8988T (cell line): ENCODE measurements at regions not wholly inside any gene's neighbourhood (a gene's known extent, or its start where the extent isn't known, plus 50 kb on each side); places are given as distances from the start of the nearest gene placed in this dataset.
"Not testable (repeated sequence)": the region's sequence is repeated elsewhere in the genome, so short reads cannot be mapped to it uniquely, and the experiment has no call there.

Source experiments
- DNase-seq: peaks from one replicate; pipeline ENCODE4 v3.0.0; 2011

DNA sequence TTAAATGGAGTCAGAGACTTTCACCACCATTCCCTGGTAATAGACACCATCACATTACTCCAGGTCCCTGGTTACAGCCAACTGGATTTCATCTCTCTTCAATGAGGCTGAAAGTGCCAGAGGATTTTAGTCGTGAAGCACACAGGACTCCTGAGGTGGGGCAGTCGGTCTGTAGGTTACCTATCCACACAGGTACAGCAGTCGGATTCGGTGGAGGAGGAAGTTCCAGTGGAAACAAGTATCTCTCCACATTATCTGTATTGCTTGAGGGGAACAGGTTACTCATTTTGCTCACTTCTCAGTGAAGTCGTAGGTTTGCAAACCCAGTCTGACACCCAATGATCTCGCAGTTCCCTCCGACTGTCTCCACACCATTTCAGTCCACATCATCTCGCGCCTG is 82.3 kb upstream of the TMEM45B start:
- no peak for DNase-seq

DNA sequence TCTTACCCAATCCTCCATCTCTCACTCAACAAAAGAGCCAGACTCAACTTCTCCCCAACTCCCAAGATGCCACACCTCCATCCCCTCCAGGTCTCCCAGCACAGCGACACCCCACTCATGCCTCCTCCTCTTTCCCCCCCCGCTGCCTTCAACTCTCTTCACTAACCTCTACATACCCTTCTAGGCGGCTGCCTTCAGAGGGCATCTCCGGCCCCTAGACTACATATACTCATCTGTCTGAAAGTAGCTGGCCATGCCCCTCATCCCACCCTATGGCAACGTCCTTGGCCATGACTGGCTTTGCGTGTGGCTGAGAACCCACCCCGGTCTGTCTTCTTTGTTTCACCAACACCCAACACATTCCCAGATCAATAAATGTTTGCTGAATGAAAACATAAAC is 81.7 kb upstream of the TMEM45B start:
- DNase-seq, result no peak

DNA sequence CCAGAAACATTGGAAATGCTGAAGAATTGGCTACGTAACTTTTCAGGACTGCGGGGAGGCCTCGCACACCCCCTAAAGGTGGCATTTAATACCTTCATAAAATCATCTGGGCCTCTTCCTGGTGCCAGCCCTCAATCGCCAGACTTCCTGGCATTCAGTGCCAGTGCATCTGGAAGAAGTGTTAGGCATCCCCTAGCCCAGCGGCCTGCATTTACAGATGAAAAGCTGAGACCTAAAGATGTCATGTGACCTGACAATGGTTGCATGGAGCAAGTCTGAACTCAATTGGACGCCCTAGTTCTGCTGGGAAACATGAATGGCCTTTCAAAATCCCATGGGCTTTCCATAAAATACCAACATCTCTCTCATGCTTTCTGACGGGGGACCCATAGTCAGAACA is 81.0 kb upstream of the TMEM45B start:
- no peak for DNase-seq

DNA sequence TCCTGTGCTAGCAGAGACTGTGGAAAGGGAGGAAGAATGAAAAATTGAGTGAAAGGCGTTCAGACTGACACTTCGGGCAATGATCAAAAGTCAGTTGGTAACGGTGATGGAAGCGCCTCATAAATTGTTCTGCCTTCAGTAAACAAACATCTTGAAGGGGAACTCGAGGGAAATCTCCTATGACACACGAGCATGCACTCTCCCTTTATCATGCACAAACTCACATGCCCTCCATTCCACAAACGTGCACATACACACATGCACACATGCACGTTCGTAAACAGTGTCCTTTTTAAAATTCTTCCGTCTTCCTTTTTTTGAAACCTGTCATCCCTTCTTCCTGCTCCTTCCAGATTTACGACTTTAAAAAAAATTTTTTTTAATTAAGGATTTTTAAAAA is 77.8 kb upstream of the TMEM45B start:
- DNase-seq, result no peak

DNA sequence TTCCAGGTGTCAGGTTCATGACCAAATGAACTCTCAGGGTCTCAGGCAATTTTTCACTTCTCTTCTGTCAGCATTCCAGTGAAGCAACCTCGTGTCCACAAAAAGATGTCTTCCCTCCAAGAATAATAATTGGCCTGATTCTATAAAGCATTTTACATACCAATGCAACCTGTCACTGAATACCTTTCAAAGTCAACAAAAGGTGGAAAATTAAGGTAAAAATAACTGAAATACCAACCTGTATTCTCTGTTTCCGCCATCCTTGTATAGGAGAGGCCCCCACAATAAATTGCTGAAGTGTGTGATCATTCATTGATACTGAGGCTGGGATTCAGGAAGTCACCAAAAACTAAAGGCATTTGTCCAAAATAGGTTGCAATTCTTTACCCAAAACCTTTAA is 77.4 kb upstream of the TMEM45B start:
- DNase-seq, result no peak

DNA sequence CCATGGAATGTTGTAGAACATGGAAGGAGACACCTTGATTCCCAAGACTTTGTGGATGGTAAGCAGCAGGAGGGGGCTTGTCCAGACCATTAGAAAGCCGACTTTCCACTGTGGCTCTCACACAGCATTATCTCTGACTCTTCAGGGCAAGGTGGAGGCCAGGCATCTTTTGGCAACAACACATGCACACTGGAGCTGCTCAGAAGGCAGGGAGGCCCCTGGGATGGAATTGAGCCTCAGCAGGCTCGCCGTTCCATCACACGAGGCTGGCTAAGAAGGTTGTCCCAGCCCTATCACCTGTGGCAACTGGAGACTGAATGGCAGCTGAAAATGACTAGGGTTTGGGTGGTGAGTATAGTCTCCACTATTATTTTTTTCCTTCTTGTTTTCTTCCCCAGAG is 76.3 kb upstream of the TMEM45B start:
- DNase-seq, result no peak

DNA sequence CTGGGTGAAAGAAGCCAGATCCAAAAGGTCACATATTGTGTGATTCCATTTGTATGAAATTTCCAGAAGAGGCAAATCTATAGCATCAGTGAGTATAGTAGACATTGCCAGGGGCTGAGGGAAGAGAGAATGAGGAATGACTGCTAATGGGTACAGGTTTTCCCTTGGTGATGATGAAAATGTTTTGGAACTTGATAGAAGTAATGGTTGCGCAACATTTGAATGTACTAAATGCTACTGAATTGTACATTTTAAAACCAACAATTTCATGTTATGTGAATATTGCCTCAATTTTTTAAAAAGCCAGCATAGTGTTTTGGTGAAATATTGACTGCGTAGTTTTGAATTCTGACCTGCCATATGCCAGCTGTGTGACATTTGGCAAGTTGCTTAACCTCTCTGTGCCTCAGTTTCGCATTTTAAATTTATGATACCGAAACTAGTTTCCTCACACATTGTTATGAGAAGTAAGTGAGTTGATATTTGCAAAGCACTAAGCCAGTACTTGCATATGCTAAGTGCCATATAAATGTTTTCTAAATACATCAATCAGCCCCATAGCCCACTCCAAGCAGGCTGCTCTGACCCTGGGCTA is 75.4 kb upstream of the TMEM45B start:
- DNase-seq, result no peak

DNA sequence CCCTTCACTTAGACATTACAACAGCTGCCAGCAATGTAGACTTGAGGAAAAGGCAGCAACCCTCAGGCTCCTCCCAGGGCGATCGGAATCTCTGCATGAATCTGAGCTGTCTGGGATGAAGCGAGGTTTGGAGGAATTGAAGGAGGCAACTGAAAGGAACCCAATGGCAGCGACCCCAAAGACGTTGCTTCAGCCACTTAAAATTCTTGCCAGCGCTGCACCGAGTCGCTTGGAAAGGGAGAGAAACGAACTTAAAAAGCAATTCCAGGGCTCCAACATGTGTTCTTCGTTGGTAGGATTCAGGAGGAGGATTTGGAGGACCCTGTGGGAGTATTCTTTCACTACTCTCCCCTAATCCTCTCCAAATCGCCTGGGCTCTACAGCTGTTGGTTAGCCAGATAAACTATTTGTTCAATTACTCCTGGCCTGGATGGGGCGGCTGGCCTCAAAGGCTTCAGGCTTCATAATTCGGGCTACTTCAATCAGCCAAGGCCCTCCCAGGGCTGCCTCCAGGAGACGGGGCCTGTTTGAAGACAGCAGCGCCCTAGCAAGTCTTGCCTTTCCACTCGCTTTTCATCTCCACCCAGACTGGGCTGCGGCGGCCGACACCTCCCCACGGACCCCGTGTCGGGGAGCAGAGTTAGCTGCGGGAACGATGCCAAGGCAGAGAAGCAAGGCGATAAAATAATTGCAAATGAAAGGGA is 72.4 kb upstream of the TMEM45B start:
- DNase-seq, result no peak

DNA sequence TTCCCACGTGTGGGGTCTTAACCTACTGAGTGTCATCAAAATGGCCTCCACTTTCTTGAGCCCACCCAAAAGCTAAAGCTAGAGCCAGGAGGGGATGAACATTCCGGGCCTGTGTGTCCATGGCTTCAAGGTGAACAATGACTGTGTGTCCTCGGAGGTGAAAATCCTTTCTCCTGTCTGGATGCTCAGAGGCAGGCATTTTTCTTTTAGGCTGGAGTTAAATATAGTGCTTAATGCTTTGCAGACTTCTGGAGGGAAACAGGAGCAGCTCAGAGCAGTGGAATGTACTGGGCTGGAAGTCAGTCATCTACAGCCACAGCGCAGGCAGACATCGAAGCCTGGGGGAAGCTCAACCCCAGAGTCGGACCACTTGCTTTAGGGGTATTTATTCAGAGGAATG is 68.6 kb upstream of the TMEM45B start:
- no peak for DNase-seq

DNA sequence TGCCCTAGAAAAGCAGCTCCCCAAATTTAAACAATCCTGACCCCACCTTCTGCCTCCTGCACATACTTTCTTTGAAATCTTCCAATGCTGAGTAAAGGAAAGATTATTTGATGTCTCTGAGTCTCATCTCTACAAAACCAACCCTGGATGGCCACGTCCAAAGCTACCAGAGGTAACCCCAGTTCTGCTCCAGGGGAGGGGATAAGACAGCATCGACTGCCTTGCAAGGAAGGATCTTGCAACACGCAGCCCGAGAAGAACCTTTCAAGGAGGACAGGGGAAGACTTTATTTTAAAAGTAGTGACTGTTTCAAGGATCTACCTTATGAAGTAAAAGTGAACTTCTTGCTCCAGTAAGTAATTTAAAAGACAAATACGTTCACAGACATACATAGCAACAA is 66.5 kb upstream of the TMEM45B start:
- DNase-seq, result no peak

DNA sequence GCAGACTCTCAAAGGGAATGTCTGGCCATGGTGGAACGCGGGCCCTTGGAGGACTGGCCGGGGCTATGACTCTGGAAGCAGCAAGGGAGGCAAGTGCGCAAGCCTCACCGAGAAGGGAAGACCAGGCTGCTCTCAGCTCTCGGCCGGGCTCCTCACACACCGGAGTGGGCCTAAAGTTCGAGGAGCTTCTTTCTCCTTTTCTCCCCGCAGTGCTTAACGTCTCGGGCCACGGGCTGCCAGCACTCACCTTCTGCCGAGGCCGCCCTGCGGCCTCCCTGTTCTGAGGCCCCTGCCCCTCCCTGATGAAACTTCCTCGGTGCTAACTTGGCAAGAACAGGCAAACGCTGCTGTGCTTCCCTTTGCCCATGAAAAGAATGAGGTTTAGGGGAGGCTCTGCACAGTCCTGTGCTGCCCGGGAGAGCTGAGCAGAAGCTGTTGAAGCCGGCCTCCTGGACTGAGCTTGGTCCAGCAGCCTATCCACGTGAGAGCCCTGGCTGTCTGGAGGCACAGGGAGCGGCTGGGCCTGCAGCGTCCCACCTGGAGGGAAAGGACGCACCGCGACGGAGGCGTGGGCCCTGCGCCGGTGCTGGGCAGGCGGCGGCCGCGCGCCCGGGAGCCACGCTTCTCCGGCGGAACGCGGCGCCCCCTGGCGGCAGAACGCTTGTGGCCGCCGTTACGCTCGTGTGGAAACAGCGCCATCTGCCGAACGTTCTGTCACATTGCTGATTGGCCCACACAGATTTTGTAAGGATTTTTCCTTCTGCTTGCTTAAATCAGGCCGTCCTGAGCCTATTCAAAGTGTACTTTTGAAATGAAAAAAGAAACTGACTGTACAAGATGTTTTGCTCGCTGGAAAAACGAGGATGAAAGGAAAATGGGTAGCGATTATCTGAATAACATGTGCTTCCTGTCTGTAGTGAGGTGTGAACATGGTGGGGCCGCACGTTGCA is 65.0 kb upstream of the TMEM45B start:
- DNase-seq, result peak; percentile 42

DNA sequence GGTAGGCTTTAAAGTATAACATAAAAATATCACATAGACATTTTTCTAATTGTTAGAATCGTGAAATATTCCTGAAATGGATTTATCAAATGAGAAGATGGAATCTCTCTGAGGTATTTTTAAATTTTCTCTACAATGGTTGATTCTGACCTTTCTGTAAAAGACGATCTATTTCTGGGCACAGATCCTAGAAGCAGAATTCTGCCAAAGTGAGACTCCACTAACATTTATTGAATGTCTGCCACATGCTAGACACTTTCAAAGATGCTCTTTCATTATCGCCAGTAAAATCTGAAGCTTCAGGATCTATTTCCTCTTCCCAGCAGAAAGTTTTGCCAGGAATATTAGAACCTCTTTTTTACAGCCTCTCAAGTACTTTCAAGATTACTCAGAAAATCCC is 64.1 kb upstream of the TMEM45B start:
- no peak for DNase-seq

DNA sequence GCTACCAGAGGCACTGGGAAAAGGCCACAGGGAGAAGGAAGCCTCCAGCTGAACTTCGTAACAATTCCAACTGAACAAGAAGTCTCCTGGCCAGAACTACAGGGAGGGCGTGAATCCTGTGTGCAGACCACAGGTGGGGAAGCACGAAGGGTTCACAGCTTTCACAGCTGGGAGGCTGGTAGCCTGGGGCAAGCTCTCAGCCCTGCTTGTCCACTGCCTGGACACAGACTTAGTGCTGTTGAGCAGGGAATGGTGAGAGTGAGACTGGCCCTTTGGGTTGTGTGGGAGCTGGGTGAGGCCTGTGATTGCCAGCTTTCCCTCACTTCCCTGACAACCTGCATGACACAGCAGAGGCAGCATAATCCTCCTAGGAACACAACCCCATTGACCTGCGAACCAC is 52.1 kb upstream of the TMEM45B start:
- not testable (repeated sequence) for DNase-seq

DNA sequence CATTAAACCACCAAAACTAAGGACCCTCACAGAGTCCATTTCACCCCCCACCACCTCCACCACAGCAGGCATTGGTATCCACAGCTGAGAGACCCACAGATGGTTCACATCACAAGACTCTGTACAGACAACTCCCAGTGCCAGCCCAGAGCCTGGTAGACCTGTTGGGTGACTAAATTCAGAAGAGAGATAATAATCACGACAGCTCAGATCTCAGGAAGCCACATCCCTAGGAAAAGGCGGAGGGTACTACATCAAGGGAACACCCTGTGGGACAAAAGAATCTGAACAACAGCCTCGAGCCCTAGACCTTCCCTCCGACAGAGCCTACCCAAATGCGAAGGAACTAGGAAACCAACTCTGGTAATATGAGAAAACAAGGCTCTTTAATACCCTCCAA is 51.4 kb upstream of the TMEM45B start:
- DNase-seq, result not testable (repeated sequence)
